ENCODE measurements at regions not wholly inside any gene's neighbourhood (a gene's known extent, or its start where the extent isn't known, plus 50 kb on each side); places are given as distances from the start of the nearest gene placed in this dataset.
A peak's percentile ranks its signal among the peaks of the same experiment; 100 is the strongest.

DNA sequence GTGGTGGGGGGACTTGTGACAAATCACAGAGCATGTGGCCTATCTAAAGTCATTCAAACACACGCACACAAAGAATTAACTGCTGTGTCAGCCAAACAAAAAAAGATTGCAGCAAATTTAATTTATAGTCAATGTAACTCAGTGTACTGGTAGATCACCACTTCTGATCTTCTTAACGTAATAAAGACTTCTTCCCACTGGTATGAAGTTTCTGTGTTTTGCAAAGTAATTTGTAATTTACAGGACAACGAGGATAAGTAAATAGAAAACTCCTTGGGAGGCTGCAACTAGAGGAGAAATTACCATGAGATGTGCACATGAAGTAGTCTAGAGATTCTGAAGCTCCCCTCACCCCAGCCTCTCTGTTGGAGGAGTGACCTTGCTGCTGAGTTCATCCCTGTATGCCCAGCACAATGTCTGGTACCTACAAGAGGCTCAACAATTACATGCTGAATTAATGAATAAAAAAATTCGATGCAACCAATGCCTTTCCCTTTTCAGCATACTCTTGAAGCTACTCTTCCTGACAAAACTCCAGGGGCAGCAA, 207.3 kb downstream of the ARRDC4 start:
- in situ Hi-C loops (cut with HindIII; ENCODE audit: low pct_ligation_motif_present, low pct_unique_long_range_greater_than_20kb, low sequenced_read_pairs) = no loop called here
- DNase-seq = no peak

GRCh38 chr15:98169551-98169950, 209.0 kb downstream of the ARRDC4 start:
- in situ Hi-C loops (cut with HindIII; ENCODE audit: low pct_ligation_motif_present, low pct_unique_long_range_greater_than_20kb, low sequenced_read_pairs) = no loop called here
- DNase-seq = no peak

DNA sequence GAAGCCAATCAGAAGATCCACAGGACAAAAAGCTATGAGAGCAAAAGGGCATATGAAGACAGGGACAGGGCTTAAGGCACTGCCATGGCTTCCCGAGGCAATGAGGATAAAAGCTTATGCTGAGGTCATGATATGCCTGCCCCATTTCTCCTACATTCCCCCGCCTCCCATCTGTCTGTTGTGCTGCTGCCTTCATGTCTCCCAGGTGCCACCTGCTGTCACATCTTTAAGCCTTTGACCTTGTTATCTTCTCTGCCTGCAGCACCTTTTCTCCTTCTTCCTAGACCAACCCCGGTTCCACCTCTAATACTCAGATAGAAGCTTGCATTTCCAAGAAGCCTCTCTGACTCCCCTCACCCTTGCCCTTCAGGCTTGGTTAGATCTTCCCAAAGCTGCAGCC, 213.8 kb downstream of the ARRDC4 start:
- no peak for DNase-seq
- in situ Hi-C loops (cut with HindIII; ENCODE audit: low pct_ligation_motif_present, low pct_unique_long_range_greater_than_20kb, low sequenced_read_pairs) = no loop called here

GRCh38 chr15:98174841-98175240, 214.3 kb downstream of the ARRDC4 start:
- DNase-seq = no peak
- in situ Hi-C loops (cut with HindIII; ENCODE audit: low pct_ligation_motif_present, low pct_unique_long_range_greater_than_20kb, low sequenced_read_pairs) = no loop called here

- peak; percentile 62 for DNase-seq
- in situ Hi-C loops (cut with HindIII; ENCODE audit: low pct_ligation_motif_present, low pct_unique_long_range_greater_than_20kb, low sequenced_read_pairs) = no loop called here
Measured at GRCh38 chr15:98177966-98178592, 217.6 kb downstream of the ARRDC4 start.

DNA sequence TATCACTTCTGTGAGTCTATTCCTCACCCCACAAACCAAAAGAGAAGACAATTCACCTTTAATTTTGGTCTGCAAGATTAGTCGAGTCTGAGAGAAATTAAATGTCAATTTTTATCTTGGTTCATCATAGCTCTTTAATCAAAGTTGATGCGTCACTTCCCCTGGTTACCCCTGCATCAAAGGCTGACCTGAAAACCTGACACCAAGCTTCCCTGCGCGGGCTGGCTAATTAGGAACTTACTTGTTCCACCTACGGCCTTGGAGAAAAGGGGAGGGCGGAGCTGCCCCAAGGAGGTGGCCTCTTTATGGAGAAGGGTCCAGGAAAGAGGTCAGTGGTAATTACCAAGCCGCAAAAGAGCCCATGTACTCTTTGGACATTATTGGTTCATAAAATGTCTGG, 218.4 kb downstream of the ARRDC4 start:
- DNase-seq = no peak
- in situ Hi-C loops (cut with HindIII; ENCODE audit: low pct_ligation_motif_present, low pct_unique_long_range_greater_than_20kb, low sequenced_read_pairs) = no loop called here

- DNase-seq = no peak
Measured at GRCh38 chr15:98187549-98187948, 227.0 kb downstream of the ARRDC4 start.

GRCh38 chr15:98190914-98191313, 230.4 kb downstream of the ARRDC4 start:
- DNase-seq = no peak
- in situ Hi-C loops (cut with HindIII; ENCODE audit: low pct_ligation_motif_present, low pct_unique_long_range_greater_than_20kb, low sequenced_read_pairs) = no loop called here

More at GRCh38 chr15:98187549-98187948, 227.0 kb downstream of the ARRDC4 start:
- in situ Hi-C loops (cut with HindIII; ENCODE audit: low pct_ligation_motif_present, low pct_unique_long_range_greater_than_20kb, low sequenced_read_pairs) = no loop called here

GRCh38 chr15:98195796-98196195, 235.3 kb downstream of the ARRDC4 start:
- no peak for DNase-seq
- in situ Hi-C loops (cut with HindIII; ENCODE audit: low pct_ligation_motif_present, low pct_unique_long_range_greater_than_20kb, low sequenced_read_pairs) = no loop called here

DNA sequence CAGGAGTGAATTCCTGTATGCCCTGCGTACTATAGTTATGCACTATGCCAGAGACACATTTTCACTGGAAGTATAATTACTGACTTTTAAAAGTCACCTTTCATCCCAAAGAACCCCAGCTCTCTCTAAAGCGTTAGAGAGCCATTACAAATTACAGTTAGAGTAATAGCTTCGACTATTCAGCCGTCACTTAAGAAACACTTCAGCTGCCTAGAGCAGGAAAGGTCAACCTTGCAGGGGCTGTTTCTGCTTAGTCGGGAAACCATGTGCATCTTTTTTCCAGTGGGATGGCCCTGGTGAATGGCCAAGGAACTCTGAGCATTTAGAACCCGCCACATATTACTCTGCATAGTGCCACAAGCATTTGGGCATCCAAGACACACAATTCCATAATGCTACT, 235.9 kb downstream of the ARRDC4 start:
- DNase-seq = no peak
- in situ Hi-C loops (cut with HindIII; ENCODE audit: low pct_ligation_motif_present, low pct_unique_long_range_greater_than_20kb, low sequenced_read_pairs) = no loop called here

DNA sequence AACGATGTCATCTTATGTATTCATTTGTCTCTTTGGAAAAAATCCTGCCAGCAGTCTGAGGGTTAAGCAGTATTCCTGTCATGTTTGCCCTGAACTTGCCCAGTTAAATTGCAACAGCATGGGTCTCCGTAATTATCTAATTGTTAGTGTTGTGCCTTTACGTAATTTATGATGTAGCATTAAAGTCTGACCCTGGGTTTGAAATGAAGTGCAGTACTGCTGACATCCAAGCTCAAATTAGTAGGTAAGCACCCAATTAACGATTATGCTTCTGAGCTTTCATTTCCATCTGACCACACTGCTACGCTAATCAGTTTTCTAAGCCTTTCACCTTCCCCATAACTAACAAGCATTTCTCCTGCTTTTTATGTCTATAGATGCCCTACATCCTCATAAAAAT, 241.8 kb downstream of the ARRDC4 start:
- in situ Hi-C loops (cut with HindIII; ENCODE audit: low pct_ligation_motif_present, low pct_unique_long_range_greater_than_20kb, low sequenced_read_pairs) = no loop called here
- no peak for DNase-seq

- in situ Hi-C loops (cut with HindIII; ENCODE audit: low pct_ligation_motif_present, low pct_unique_long_range_greater_than_20kb, low sequenced_read_pairs) = no loop called here
- no peak for DNase-seq
Measured at GRCh38 chr15:98203872-98204660, 243.6 kb downstream of the ARRDC4 start.

- DNase-seq = no peak
- in situ Hi-C loops (cut with HindIII; ENCODE audit: low pct_ligation_motif_present, low pct_unique_long_range_greater_than_20kb, low sequenced_read_pairs) = no loop called here
Measured at GRCh38 chr15:98207928-98208327, 247.4 kb downstream of the ARRDC4 start.

- in situ Hi-C loops (cut with HindIII; ENCODE audit: low pct_ligation_motif_present, low pct_unique_long_range_greater_than_20kb, low sequenced_read_pairs) = no loop called here
- DNase-seq = no peak
Measured at GRCh38 chr15:98213346-98213979, 253.0 kb downstream of the ARRDC4 start.

DNA sequence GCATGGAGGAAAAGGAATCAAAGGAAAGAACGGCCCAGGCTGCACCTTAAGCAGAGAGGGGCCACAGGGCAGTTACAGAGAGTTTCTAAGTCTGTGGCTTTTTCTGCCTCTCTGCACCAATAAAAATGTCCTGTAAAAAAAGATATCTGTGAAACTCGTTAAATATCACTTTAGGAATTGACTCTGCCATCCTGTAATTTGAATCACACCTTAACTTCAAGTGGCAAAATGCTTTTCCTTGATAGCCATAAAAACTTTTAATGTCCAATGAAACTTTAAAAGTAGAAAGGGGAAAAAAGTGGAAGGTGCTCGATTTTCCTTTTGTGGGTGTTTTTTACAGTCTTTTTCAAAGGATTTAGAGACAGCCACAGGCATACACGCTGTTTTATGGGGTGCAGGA, 255.7 kb downstream of the ARRDC4 start:
- DNase-seq = no peak
- in situ Hi-C loops (cut with HindIII; ENCODE audit: low pct_ligation_motif_present, low pct_unique_long_range_greater_than_20kb, low sequenced_read_pairs) = no loop called here

- in situ Hi-C loops (cut with HindIII; ENCODE audit: low pct_ligation_motif_present, low pct_unique_long_range_greater_than_20kb, low sequenced_read_pairs) = no loop called here
- no peak for DNase-seq
Measured at GRCh38 chr15:98217356-98217755, 256.9 kb downstream of the ARRDC4 start.

DNA sequence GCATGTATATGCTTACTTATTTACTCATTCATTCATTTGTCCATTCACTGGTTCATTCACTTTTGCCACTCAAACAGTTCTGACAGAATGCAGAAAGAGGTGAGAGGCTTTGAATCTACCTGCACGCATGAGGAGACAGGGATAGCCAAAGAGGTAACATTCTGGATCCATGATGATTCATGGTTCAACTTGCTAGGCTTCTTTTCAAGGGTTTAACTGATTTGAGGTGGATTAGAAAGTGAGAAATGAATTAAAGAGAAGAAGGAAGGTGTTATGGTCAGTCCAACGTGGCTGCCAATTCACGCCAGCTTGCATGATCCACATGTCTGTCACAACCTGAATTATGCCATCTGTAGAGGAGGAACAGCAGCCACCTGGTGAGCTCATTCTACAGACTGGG, 260.6 kb downstream of the ARRDC4 start:
- in situ Hi-C loops (cut with HindIII; ENCODE audit: low pct_ligation_motif_present, low pct_unique_long_range_greater_than_20kb, low sequenced_read_pairs) = no loop called here
- no peak for DNase-seq

- in situ Hi-C loops (cut with HindIII; ENCODE audit: low pct_ligation_motif_present, low pct_unique_long_range_greater_than_20kb, low sequenced_read_pairs) = no loop called here
- no peak for DNase-seq
Measured at GRCh38 chr15:98221577-98221976, 261.1 kb downstream of the ARRDC4 start.

DNA sequence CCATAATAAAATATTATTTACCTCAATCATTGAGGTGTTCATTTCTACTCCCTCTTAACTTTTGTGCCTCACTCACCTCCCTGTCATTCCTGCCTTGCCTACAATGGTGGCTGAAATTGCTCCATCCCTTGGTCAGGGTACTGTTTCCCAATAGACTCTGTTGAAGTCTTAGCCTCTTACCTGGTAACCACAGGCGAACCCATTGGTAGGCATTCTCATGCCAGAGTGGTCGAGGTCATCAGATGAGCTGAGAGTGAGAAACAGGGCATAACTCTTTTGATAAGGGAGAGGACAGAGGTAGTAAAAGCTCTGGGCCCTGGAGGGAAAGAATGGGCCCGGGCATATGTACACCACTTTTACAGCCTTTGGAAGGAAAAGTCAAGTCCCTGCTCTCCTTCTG, 265.6 kb downstream of the ARRDC4 start:
- in situ Hi-C loops (cut with HindIII; ENCODE audit: low pct_ligation_motif_present, low pct_unique_long_range_greater_than_20kb, low sequenced_read_pairs) = no loop called here
- no peak for DNase-seq

DNA sequence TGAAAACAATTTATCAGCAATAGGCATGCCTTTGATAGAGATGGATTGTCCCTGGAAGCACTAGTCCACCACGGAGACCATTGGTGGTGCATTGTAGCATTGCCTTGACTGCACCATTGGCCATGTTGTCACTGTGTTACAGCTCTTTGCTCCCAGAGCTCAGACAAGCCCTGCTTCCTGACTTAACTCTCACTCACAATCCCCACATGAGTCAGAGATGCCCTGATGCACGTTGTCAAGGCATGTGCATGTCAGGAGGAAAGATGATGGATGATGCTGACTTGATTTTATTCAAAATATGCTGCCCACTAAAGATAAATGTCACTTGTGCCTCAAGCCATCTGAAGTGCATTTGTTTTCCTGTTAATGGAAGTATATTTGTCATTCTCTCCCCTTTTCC, 266.1 kb downstream of the ARRDC4 start:
- in situ Hi-C loops (cut with HindIII; ENCODE audit: low pct_ligation_motif_present, low pct_unique_long_range_greater_than_20kb, low sequenced_read_pairs) = no loop called here

More for the DNA sequence above, 266.1 kb downstream of the ARRDC4 start:
- DNase-seq = no peak
